ENCODE measurements at regions not wholly inside any gene's neighbourhood (a gene's known extent, or its start where the extent isn't known, plus 50 kb on each side); places are given as distances from the start of the nearest gene placed in this dataset.

DNA sequence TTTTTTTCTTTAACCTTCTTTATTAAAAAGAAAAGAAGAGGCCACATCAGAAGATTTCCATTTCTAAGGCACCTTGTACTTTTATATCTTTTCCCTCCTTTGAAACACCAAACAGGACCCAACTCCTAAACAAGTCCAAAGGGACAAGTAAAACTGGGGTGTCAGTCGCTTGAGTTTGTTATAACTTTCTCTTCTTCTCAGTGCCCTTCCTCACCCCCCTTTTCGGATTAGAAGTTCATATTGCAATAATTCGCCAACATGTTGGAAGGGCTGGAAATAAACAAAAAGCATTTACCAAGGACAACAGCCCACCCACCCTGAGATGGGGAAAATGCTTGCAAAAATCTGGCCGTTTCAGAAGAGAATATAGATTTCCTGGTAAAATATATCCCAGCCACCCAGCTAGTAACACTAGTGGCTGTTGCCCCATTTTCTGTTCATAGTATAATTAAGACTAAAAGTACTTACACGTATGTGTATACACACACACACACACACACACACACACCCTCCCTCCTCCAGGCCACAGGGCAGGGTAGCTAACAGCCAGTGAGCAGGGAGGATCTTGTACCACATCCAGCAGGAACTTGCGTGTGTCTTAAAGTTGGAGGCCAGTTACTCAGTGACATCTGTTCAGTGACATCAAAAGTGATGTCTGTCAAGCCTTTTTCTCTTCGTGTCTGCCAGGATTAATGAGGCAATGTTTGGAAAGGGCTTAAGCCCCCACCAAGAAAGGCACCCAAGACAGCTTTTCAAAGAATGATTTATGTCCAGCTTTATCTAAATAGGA, 149.1 kb upstream of the KLF4 start:
- no peaks in the 10 kb centered on the region for H3K9me3 ChIP-seq (ENCODE audit: control insufficient read depth in 4 of 4, insufficient read depth in 3 of 4, low read length in 3 of 4)
- TF ChIP-seq, protein P1, sequence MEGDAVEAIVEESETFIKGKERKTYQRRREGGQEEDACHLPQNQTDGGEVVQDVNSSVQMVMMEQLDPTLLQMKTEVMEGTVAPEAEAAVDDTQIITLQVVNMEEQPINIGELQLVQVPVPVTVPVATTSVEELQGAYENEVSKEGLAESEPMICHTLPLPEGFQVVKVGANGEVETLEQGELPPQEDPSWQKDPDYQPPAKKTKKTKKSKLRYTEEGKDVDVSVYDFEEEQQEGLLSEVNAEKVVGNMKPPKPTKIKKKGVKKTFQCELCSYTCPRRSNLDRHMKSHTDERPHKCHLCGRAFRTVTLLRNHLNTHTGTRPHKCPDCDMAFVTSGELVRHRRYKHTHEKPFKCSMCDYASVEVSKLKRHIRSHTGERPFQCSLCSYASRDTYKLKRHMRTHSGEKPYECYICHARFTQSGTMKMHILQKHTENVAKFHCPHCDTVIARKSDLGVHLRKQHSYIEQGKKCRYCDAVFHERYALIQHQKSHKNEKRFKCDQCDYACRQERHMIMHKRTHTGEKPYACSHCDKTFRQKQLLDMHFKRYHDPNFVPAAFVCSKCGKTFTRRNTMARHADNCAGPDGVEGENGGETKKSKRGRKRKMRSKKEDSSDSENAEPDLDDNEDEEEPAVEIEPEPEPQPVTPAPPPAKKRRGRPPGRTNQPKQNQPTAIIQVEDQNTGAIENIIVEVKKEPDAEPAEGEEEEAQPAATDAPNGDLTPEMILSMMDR (IDR thresholded peaks at IDR 0.05; ENCODE audit: control extremely low read depth, extremely low read depth), result no peak
- peaks cover 0 to 2% (median 0%) of the 10 kb centered on the region in 3 donors for H3K27me3 ChIP-seq (ENCODE audit: control insufficient read depth in 3 of 3, insufficient read depth in 3 of 3, low read length in 2 of 3)
- H3K4me1 ChIP-seq (ENCODE audit: control insufficient read depth in 5 of 5, insufficient read depth in 5 of 5, low read length in 5 of 5), result peaks cover 4 to 24% (median 14%) of the 10 kb centered on the region in 5 donors
- H3K4me3 ChIP-seq, result no peak overlapping the region
- no peaks in the 10 kb centered on the region for H3K36me3 ChIP-seq (ENCODE audit: control insufficient read depth in 4 of 4, insufficient read depth in 4 of 4, low read length in 4 of 4)
- peak overlapping the region; percentile 66 to 74 for H3K27ac ChIP-seq (ENCODE audit: low read depth in 1 of 2, low read length in 1 of 2)
- ATAC-seq (ENCODE audit: insufficient read depth, low FRiP score), result no peak
- 28 to 30% methylated on average over 7 of the region's 7 CpGs for WGBS, 2 donors
- H3K9ac ChIP-seq (ENCODE audit: insufficient read depth in 1 of 2, low read length in 2 of 2), result peak overlapping the region in 1 of 2 donors; percentile 92
- peak; percentile 86 to 93 (median 89) for DNase-seq

DNA sequence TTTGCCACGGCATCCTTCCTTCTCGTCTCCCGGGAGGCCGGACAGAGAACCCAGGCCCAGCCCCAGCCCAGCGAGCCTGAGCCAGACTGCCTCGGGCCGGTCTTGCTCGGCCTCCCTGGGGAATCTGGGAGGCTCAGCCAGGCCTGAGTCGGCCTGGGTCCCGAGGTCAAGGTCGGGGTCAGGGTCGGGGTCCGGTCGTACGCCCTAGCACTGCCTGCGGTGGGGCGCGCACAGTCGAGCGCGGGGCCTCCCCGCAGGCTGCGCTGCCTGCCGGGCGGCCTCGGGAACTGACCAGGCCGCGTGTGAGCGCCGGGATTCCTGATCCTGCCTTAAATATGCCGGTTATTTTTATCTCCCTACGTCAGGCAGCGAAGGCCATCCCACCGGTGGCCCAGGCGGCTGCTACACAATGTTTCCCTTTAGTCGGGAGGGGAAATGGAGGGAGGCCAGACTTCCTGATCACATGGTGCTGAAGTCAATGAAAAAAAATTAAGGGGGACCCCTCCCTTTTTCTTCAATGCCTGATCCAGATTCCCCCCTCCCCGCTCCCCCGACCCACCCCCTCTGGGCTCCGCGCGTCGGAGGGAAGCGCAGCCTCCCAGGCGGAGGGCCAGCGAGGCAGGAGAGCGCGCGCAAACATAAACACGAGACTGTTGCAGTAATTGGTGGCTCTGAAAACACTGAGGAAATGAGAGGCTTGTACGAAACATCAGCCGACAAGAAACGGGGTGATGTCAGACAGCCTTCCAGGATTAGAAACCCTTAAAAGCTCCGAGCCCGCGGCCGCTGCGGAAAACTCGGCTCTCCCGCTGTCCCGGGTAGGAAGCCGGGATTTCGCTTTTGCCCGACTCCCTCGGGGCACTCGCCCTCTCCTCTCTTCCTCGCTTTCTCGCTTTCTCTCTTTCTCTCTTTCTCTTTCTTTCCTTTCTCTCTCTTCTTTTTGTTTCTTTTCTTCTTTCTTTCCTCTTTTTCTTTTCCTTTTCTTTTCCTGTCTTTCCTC, 148.2 kb upstream of the KLF4 start:
- TF ChIP-seq, protein P1 (IDR thresholded peaks at IDR 0.05; ENCODE audit: control extremely low read depth, extremely low read depth), result no peak
- H3K9ac ChIP-seq (ENCODE audit: insufficient read depth in 1 of 2, low read length in 2 of 2), result peak overlapping the region; percentile 58 to 83
- H3K27ac ChIP-seq (ENCODE audit: low read depth in 1 of 2, low read length in 1 of 2), result peak overlapping the region; percentile 89 to 99
- no peaks in the 10 kb centered on the region for H3K9me3 ChIP-seq (ENCODE audit: control insufficient read depth in 4 of 4, insufficient read depth in 3 of 4, low read length in 3 of 4)
- peaks cover 0 to 2% (median 0%) of the 10 kb centered on the region in 3 donors for H3K27me3 ChIP-seq (ENCODE audit: control insufficient read depth in 3 of 3, insufficient read depth in 3 of 3, low read length in 2 of 3)
- peak; percentile 85 for ATAC-seq (ENCODE audit: insufficient read depth, low FRiP score)
- H3K4me1 ChIP-seq (ENCODE audit: control insufficient read depth in 5 of 5, insufficient read depth in 5 of 5, low read length in 5 of 5), result peaks cover 4 to 34% (median 15%) of the 10 kb centered on the region in 5 donors
- WGBS, 2 donors, result 3 to 8% methylated on average over 59 to 67 of the region's 67 CpGs
- H3K36me3 ChIP-seq (ENCODE audit: control insufficient read depth in 4 of 4, insufficient read depth in 4 of 4, low read length in 4 of 4), result no peaks in the 10 kb centered on the region
- peak overlapping the region; percentile 3 for H3K4me3 ChIP-seq
- DNase-seq, result peak; percentile 97 to 99 (median 99)

DNA sequence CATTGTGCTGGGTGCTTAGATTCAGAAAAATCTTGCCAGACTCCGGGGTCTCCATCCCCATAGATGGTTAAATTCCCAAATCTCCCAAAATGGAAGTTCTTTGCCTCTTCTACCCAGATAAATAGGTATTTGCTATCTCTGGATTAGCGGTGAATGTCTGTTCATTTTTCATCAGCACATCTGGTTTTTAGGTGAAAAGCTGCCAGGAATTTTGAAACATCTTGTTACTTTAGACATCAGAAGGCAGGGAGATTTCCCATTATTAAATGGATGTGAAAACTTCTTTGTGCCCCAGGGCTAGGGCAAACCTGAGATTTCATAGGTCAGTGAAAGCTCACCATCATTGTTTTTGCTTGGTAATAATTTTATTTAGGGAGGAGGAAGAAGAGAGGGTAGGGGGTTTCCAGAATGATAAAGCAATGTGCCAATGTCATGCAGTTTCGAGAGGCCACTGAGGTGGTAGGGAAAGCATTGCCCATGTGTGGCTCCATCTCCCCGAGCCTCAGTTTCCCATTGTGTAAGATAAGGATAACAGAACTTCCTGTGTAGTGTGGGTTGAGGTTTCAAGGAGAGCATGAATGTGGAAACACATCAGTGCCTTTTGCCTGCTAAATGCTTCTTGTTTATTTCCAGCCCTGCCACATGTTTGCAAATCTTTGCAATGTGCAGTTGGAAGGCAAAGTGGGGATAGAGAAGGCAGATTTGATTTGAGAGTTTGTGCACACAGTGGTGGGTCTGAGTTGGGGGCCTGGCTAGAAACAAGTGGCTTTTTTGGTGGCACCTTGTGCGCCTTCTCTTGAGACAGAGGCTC, 147.2 kb upstream of the KLF4 start:
- 61 to 72% methylated on average over 5 of the region's 5 CpGs for WGBS, 2 donors
- peaks cover 0 to 2% (median 0%) of the 10 kb centered on the region in 3 donors for H3K27me3 ChIP-seq (ENCODE audit: control insufficient read depth in 3 of 3, insufficient read depth in 3 of 3, low read length in 2 of 3)
- H3K36me3 ChIP-seq (ENCODE audit: control insufficient read depth in 4 of 4, insufficient read depth in 4 of 4, low read length in 4 of 4), result no peaks in the 10 kb centered on the region
- ATAC-seq (ENCODE audit: insufficient read depth, low FRiP score), result no peak
- no peak overlapping the region for H3K4me3 ChIP-seq
- H3K4me1 ChIP-seq (ENCODE audit: control insufficient read depth in 5 of 5, insufficient read depth in 5 of 5, low read length in 5 of 5), result peaks cover 4 to 43% (median 21%) of the 10 kb centered on the region in 5 donors
- TF ChIP-seq, protein P1 (IDR thresholded peaks at IDR 0.05; ENCODE audit: control extremely low read depth, extremely low read depth), result no peak
- H3K9me3 ChIP-seq (ENCODE audit: control insufficient read depth in 4 of 4, insufficient read depth in 3 of 4, low read length in 3 of 4), result no peaks in the 10 kb centered on the region
- DNase-seq, result peak in 2 of 3 donors; percentile 60 to 67
- H3K9ac ChIP-seq (ENCODE audit: insufficient read depth in 1 of 2, low read length in 2 of 2), result peak overlapping the region in 1 of 2 donors; percentile 52
- peak overlapping the region; percentile 89 to 99 for H3K27ac ChIP-seq (ENCODE audit: low read depth in 1 of 2, low read length in 1 of 2)
